ENCODE measurements at regions not wholly inside any gene's neighbourhood (a gene's known extent, or its start where the extent isn't known, plus 50 kb on each side); places are given as distances from the start of the nearest gene placed in this dataset.

DNA sequence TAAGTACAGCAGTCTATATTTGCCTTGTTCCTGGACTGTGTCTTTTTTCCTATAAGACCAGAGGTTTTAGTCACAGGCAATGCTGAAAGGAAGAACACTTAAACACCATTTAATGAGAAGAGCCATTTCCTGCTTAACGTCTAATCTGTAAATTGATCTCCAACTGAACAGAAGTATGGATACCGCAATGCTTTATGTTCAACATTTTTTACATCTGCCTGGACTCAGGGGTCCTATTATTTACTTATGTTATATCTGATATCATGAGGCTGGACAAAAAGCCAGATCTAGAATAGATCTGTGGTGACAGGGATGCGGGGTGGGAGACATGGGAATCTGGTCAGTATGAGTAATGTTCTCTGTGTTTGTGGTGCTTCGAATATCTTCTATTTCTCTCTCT lies 334.6 kb upstream of the MPDZ start (continued):
- TF ChIP-seq, protein P1, sequence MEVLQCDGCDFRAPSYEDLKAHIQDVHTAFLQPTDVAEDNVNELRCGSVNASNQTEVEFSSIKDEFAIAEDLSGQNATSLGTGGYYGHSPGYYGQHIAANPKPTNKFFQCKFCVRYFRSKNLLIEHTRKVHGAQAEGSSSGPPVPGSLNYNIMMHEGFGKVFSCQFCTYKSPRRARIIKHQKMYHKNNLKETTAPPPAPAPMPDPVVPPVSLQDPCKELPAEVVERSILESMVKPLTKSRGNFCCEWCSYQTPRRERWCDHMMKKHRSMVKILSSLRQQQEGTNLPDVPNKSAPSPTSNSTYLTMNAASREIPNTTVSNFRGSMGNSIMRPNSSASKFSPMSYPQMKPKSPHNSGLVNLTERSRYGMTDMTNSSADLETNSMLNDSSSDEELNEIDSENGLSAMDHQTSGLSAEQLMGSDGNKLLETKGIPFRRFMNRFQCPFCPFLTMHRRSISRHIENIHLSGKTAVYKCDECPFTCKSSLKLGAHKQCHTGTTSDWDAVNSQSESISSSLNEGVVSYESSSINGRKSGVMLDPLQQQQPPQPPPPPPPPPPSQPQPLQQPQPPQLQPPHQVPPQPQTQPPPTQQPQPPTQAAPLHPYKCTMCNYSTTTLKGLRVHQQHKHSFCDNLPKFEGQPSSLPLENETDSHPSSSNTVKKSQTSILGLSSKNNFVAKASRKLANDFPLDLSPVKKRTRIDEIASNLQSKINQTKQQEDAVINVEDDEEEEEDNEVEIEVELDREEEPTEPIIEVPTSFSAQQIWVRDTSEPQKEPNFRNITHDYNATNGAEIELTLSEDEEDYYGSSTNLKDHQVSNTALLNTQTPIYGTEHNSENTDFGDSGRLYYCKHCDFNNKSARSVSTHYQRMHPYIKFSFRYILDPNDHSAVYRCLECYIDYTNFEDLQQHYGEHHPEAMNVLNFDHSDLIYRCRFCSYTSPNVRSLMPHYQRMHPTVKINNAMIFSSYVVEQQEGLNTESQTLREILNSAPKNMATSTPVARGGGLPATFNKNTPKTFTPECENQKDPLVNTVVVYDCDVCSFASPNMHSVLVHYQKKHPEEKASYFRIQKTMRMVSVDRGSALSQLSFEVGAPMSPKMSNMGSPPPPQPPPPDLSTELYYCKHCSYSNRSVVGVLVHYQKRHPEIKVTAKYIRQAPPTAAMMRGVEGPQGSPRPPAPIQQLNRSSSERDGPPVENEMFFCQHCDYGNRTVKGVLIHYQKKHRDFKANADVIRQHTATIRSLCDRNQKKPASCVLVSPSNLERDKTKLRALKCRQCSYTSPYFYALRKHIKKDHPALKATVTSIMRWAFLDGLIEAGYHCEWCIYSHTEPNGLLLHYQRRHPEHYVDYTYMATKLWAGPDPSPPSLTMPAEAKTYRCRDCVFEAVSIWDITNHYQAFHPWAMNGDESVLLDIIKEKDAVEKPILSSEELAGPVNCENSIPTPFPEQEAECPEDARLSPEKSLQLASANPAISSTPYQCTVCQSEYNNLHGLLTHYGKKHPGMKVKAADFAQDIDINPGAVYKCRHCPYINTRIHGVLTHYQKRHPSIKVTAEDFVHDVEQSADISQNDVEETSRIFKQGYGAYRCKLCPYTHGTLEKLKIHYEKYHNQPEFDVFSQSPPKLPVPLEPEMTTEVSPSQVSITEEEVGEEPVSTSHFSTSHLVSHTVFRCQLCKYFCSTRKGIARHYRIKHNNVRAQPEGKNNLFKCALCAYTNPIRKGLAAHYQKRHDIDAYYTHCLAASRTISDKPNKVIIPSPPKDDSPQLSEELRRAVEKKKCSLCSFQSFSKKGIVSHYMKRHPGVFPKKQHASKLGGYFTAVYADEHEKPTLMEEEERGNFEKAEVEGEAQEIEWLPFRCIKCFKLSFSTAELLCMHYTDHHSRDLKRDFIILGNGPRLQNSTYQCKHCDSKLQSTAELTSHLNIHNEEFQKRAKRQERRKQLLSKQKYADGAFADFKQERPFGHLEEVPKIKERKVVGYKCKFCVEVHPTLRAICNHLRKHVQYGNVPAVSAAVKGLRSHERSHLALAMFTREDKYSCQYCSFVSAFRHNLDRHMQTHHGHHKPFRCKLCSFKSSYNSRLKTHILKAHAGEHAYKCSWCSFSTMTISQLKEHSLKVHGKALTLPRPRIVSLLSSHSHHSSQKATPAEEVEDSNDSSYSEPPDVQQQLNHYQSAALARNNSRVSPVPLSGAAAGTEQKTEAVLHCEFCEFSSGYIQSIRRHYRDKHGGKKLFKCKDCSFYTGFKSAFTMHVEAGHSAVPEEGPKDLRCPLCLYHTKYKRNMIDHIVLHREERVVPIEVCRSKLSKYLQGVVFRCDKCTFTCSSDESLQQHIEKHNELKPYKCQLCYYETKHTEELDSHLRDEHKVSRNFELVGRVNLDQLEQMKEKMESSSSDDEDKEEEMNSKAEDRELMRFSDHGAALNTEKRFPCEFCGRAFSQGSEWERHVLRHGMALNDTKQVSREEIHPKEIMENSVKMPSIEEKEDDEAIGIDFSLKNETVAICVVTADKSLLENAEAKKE (CRISPR knock-in tag; IDR thresholded peaks at IDR 0.05) = no peak
- TF ChIP-seq, protein P2, sequence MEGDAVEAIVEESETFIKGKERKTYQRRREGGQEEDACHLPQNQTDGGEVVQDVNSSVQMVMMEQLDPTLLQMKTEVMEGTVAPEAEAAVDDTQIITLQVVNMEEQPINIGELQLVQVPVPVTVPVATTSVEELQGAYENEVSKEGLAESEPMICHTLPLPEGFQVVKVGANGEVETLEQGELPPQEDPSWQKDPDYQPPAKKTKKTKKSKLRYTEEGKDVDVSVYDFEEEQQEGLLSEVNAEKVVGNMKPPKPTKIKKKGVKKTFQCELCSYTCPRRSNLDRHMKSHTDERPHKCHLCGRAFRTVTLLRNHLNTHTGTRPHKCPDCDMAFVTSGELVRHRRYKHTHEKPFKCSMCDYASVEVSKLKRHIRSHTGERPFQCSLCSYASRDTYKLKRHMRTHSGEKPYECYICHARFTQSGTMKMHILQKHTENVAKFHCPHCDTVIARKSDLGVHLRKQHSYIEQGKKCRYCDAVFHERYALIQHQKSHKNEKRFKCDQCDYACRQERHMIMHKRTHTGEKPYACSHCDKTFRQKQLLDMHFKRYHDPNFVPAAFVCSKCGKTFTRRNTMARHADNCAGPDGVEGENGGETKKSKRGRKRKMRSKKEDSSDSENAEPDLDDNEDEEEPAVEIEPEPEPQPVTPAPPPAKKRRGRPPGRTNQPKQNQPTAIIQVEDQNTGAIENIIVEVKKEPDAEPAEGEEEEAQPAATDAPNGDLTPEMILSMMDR (conservative IDR thresholded peaks at IDR 0.05; ENCODE audit: low read depth in 2 of 2) = no peak
- TF ChIP-seq ZNF114 (CRISPR knock-in tag; IDR thresholded peaks at IDR 0.05) (no peak), EZH2 (IDR thresholded peaks at IDR 0.05; ENCODE audit: low read depth, unreplicated experiment) (no peak)

DNA sequence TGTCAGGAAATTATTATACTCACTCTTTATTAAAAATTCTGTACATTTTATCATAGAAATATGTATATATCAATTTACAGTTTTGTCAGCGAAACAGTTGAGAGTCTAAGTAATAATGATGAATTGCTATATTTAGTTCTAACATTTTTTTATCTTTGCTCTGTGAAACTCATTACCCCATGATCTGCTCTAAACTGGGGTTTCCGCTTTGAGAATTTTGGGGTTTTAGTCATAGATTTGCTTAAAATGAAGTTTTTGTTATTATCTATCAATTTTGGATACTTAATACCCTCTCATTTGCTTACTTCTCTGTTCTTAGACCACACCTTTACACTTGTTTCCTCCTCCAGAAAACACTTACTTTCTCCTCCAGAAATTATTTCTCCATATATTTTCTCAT lies 333.8 kb upstream of the MPDZ start:
- H3K27ac Mint-ChIP-seq = no peak overlapping the region
- no peak overlapping the region for H3K4me3 Mint-ChIP-seq
- Histone ChIP-seq H3K79me2 (replicated peaks; ENCODE audit: insufficient read depth) (no peaks in the 10 kb centered on the region), H3K4me1 (ENCODE audit: insufficient read depth) (peaks cover 8% of the 10 kb centered on the region), H4K20me1 (replicated peaks; ENCODE audit: insufficient read depth) (no peaks in the 10 kb centered on the region), H2AFZ (no peak overlapping the region), H3K36me3 (ENCODE audit: insufficient read depth) (no peaks in the 10 kb centered on the region), H3K4me3 (no peak overlapping the region), H3K9me2 (ENCODE audit: insufficient read depth) (no peaks in the 10 kb centered on the region), H3K4me2 (no peak overlapping the region), H3K27me3 (ENCODE audit: insufficient read depth) (no peaks in the 10 kb centered on the region), H3K27ac (ENCODE audit: low read depth) (no peak overlapping the region), H3F3A (replicated peaks; ENCODE audit: low read depth) (no peaks in the 10 kb centered on the region)
- H3K9me3 Mint-ChIP-seq = peaks cover 5% of the 10 kb centered on the region; the same call in 1 of the 3 replicates
- H3K4me1 Mint-ChIP-seq = peaks cover 7% of the 10 kb centered on the region
- no peak for DNase-seq (ENCODE audit: low spot score)
- ATAC-seq = no peak
- H3K27me3 Mint-ChIP-seq (ENCODE audit: insufficient read depth, low read depth, poor library complexity) = no peaks in the 10 kb centered on the region
- TF ChIP-seq EZH2 (IDR thresholded peaks at IDR 0.05; ENCODE audit: low read depth, unreplicated experiment) = no peak
- TF ChIP-seq, protein P3, sequence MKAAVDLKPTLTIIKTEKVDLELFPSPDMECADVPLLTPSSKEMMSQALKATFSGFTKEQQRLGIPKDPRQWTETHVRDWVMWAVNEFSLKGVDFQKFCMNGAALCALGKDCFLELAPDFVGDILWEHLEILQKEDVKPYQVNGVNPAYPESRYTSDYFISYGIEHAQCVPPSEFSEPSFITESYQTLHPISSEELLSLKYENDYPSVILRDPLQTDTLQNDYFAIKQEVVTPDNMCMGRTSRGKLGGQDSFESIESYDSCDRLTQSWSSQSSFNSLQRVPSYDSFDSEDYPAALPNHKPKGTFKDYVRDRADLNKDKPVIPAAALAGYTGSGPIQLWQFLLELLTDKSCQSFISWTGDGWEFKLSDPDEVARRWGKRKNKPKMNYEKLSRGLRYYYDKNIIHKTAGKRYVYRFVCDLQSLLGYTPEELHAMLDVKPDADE (IDR thresholded peaks at IDR 0.05) = no peak
- TF ChIP-seq ZNF331 (CRISPR knock-in tag; IDR thresholded peaks at IDR 0.05; ENCODE audit: low read depth) = no peak
- no peak for TF ChIP-seq POLR2AphosphoS5 (IDR thresholded peaks at IDR 0.05; ENCODE audit: low read depth)
- TF ChIP-seq NANOG (IDR thresholded peaks at IDR 0.05; ENCODE audit: borderline replicate concordance) = no peak
- H3K36me3 Mint-ChIP-seq (ENCODE audit: low read depth) = no peaks in the 10 kb centered on the region

Measured in GM23338 (cell line).